Trophoblast cell (in vitro differentiated cells and primary cell): ENCODE measurements at regions not wholly inside any gene's neighbourhood (a gene's known extent, or its start where the extent isn't known, plus 50 kb on each side); places are given as distances from the start of the nearest gene placed in this dataset.

Experiments used
- DNase-seq, 2 donors: peaks; one replicate each; pipeline ENCODE4 v3.0.0-alpha.2; 2016
- H2AFZ ChIP-seq: 2 replicates; pipeline ENCODE4 v1.6.1; 2013; ENCODE audit warnings: low read length, moderate library complexity, mild to moderate bottlenecking; ENCODE audit not compliant: insufficient read depth, poor library complexity
- H2AK5ac ChIP-seq: 2 replicates; pipeline ENCODE4 v1.6.1; 2013; ENCODE audit warnings: mild to moderate bottlenecking, low read length
- H2BK120ac ChIP-seq: 2 replicates; pipeline ENCODE4 v1.6.1; 2013; ENCODE audit warnings: low read length, mild to moderate bottlenecking, moderate library complexity; ENCODE audit not compliant: insufficient read depth, poor library complexity
- H2BK12ac ChIP-seq: 2 replicates; pipeline ENCODE4 v1.6.1; 2013; ENCODE audit warnings: mild to moderate bottlenecking, low read length, moderate library complexity
- H2BK5ac ChIP-seq: 2 replicates; pipeline ENCODE4 v1.6.1; 2013; ENCODE audit warnings: low read length, low read depth, moderate library complexity, mild to moderate bottlenecking; ENCODE audit not compliant: poor library complexity
- H3K14ac ChIP-seq: 2 replicates; pipeline ENCODE4 v1.6.1; 2013; ENCODE audit warnings: mild to moderate bottlenecking, low read length
- H3K18ac ChIP-seq: 2 replicates; pipeline ENCODE4 v1.6.1; 2013; ENCODE audit warnings: mild to moderate bottlenecking, low read length
- H3K23ac ChIP-seq: 2 replicates; pipeline ENCODE4 v1.6.1; 2013; ENCODE audit warnings: low read length
- H3K27ac ChIP-seq: 2 replicates; pipeline ENCODE4 v1.5.1; 2013; ENCODE audit warnings: low read depth, mild to moderate bottlenecking, inconsistent platforms, low read length, moderate library complexity
- H3K27me3 ChIP-seq: 2 replicates; pipeline ENCODE4 v1.6.1; 2013; ENCODE audit warnings: inconsistent platforms, mild to moderate bottlenecking, low read length, moderate library complexity; ENCODE audit not compliant: insufficient read depth
- H3K36me3 ChIP-seq, 2 experiments: 1 replicate in 1 of 2; 2 replicates in 1 of 2; pipeline ENCODE4 v1.6.1; 2013; ENCODE audit warnings: low read length in 2 of 2, mild to moderate bottlenecking in 2 of 2, moderate library complexity in 1 of 2; ENCODE audit not compliant: insufficient read depth in 2 of 2, control insufficient read depth in 1 of 2
- H3K4ac ChIP-seq: 2 replicates; pipeline ENCODE4 v1.6.1; 2013; ENCODE audit warnings: low read depth, mild to moderate bottlenecking, low read length, moderate library complexity
- H3K4me1 ChIP-seq, 2 experiments: 1 replicate in 1 of 2; 2 replicates in 1 of 2; pipeline ENCODE4 v1.6.1; 2013; ENCODE audit warnings: low read length in 2 of 2, mild to moderate bottlenecking in 2 of 2, moderate library complexity in 1 of 2; ENCODE audit not compliant: insufficient read depth in 2 of 2, control insufficient read depth in 1 of 2
- H3K4me2 ChIP-seq: 2 replicates; pipeline ENCODE4 v1.6.1; 2013; ENCODE audit warnings: inconsistent platforms, mild to moderate bottlenecking, low read length, moderate library complexity
- H3K4me3 ChIP-seq: 2 replicates; pipeline ENCODE4 v1.5.1; 2013; ENCODE audit warnings: mild to moderate bottlenecking, low read depth, low read length, inconsistent platforms
- H3K79me1 ChIP-seq: one replicate; pipeline ENCODE4 v1.6.1; 2013; ENCODE audit warnings: low read length
- H3K79me2 ChIP-seq: 2 replicates; pipeline ENCODE4 v1.6.1; 2013; ENCODE audit warnings: low read length, mild to moderate bottlenecking; ENCODE audit not compliant: control insufficient read depth, insufficient read depth, poor library complexity
- H3K9ac ChIP-seq: 2 replicates; pipeline ENCODE4 v1.6.1; 2013; ENCODE audit warnings: mild to moderate bottlenecking, low read length
- H3K9me3 ChIP-seq: 2 replicates; pipeline ENCODE4 v1.6.1; 2013; ENCODE audit warnings: low read depth, mild to moderate bottlenecking, control low read depth, inconsistent platforms, low read length; ENCODE audit not compliant: insufficient read depth
- H4K12ac ChIP-seq: 2 replicates; pipeline ENCODE4 v1.6.1; 2013; ENCODE audit warnings: low read depth, mild to moderate bottlenecking, low read length, moderate library complexity
- H4K8ac ChIP-seq: 2 replicates; pipeline ENCODE4 v1.6.1; 2013; ENCODE audit warnings: low read depth, mild to moderate bottlenecking, low read length, moderate library complexity
- H4K91ac ChIP-seq: one replicate; pipeline ENCODE4 v1.6.1; 2013; ENCODE audit warnings: low read depth, mild to moderate bottlenecking, low read length, moderate library complexity
- WGBS: extraction: QIAGEN DNeasy Blood & Tissue Kit; methylation state at CpG from one replicate; pipeline ENCODE4 v1.1.7; 2013; ENCODE audit warnings: missing lambda C conversion rate; ENCODE audit not compliant: insufficient read length, insufficient coverage; ENCODE audit errors: extremely low coverage; 5-methylcytosine and 5-hydroxymethylcytosine counted together

DNA sequence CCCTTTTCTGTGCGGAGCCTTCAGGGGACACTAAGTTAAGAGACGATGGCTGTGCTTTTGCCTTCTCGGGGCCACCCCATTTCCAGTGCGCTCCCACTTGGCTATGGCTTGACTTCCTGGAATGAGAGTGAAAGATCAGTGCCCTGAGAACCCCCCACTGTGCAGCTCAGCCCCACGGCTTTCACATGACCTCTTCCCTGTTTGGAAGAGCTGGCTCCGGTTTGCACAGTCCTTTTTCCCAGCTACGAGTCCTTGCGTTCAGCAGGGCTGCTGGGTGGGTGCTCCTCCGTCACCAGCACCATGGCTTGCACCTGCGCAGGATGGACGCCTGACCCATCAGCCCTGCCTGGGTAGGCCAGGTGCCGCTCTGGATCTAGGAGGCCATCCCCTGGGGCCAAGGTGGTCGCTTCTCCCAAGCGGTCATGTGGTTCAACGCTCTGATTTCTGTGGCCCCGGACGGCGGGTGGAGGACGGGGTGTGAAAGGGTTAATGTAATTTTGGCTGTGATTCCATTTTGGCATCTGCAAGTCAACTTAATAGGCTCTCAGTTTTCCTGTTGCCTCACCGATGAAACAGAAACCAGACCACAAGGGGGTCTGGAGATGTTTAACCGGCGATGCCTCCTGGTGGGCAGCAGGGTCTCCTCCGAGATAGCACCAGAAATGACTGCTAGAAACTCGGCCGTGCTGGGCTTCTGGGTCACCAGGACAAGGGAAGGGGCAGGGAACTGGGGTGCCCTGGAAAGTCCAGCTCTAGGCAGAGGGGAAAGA, 113.1 kb upstream of the HAAO start:
- Histone ChIP-seq H4K8ac (no peak overlapping the region), H3K4me1 (peaks cover 24 to 33% of the 10 kb centered on the region in 2 experiments), H3K4ac (no peak overlapping the region), H3K9me3 (no peaks in the 10 kb centered on the region), H4K12ac (no peak overlapping the region), H3K4me2 (no peak overlapping the region), H4K91ac (peak overlapping the region; percentile 16), H2BK120ac (no peak overlapping the region), H3K9ac (no peak overlapping the region), H3K4me3 (no peak overlapping the region), H3K23ac (no peak overlapping the region), H3K14ac (peak overlapping the region; percentile 2), H2AK5ac (no peak overlapping the region), H3K18ac (peak overlapping the region; percentile 12), H3K79me1 (peaks cover 7% of the 10 kb centered on the region), H3K79me2 (no peaks in the 10 kb centered on the region), H2AFZ (no peak overlapping the region), H2BK5ac (no peak overlapping the region), H3K27me3 (no peaks in the 10 kb centered on the region), H3K36me3 (no peaks in the 10 kb centered on the region), H3K27ac (no peak overlapping the region), H2BK12ac (peak overlapping the region; percentile 10)
- no CpG with 5 or more reads among the region's 25 CpGs for WGBS
- DNase-seq: no peak

DNA sequence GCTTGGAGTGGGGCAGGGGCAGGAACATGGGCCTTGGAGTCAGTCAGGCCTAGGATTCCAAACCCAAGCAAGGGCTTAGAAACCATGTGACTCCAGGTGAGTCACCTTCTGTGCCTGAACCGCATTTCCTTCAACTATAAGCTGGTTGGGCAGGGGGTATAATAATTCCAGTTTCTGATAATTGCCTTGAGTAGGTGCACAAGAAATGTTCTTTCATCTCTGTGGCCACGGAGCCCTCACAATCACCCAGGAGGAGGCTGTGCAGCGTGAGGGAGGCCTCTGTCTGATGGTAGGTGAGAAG, 112.1 kb upstream of the HAAO start:
- H3K18ac ChIP-seq: no peak overlapping the region
- no peaks in the 10 kb centered on the region for H3K79me2 ChIP-seq
- H4K8ac ChIP-seq: no peak overlapping the region
- no CpG with 5 or more reads among the region's 3 CpGs for WGBS
- H3K27me3 ChIP-seq: no peaks in the 10 kb centered on the region
- H3K4ac ChIP-seq: no peak overlapping the region
- H4K91ac ChIP-seq: peak overlapping the region; percentile 25
- peaks cover 24 to 33% of the 10 kb centered on the region in 2 experiments for H3K4me1 ChIP-seq
- H3K79me1 ChIP-seq: peaks cover 7% of the 10 kb centered on the region
- no peak overlapping the region for H2AK5ac ChIP-seq
- no peak overlapping the region for H3K9ac ChIP-seq
- no peak overlapping the region for H4K12ac ChIP-seq
- no peak for DNase-seq
- H3K14ac ChIP-seq: peak overlapping the region; percentile 0
- H3K23ac ChIP-seq: no peak overlapping the region
- no peak overlapping the region for H2BK5ac ChIP-seq
- no peaks in the 10 kb centered on the region for H3K9me3 ChIP-seq
- H2AFZ ChIP-seq: no peak overlapping the region
- H3K4me3 ChIP-seq: no peak overlapping the region
- H3K36me3 ChIP-seq: no peaks in the 10 kb centered on the region
- no peak overlapping the region for H3K4me2 ChIP-seq
- peak overlapping the region; percentile 23 for H2BK12ac ChIP-seq
- no peak overlapping the region for H3K27ac ChIP-seq
- H2BK120ac ChIP-seq: no peak overlapping the region

DNA sequence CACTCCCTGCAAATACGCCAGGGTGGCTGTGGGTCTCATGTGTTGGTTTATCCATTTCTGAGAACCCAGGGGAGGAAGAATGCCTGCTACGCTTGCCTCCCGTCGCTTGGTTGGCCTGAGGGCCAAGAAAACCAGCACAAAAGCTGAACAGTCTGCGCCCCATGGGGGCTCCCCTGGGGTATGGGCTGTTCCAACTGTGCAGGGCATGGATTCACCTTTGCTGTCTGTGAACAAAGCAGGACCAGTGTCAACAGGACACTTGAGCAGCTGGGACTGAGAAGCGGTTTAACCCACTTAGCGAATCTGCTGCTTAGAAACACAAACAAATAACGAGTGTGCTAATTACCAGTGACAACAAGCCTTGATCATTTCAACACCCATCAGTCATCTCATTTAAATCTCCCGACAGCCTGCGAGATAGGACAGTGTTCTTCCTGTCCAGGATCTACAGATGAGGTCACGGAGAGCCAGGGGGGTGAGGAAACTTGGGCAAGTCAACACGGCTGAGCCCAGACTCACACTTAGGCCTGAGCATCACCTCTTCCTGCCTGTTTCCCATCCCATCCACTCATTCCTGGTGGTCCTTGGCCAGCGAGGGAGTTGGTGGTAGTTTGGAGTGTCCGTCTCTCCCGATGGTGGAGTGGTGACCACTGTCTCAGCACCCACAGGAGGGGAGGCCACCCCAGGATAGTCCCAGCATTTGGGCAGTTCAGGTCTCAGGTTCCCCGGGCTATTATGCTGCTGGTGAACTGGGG, 111.6 kb upstream of the HAAO start:
- Histone ChIP-seq H2BK5ac (no peak overlapping the region), H2BK120ac (no peak overlapping the region)
- no CpG with 5 or more reads among the region's 16 CpGs for WGBS

DNA sequence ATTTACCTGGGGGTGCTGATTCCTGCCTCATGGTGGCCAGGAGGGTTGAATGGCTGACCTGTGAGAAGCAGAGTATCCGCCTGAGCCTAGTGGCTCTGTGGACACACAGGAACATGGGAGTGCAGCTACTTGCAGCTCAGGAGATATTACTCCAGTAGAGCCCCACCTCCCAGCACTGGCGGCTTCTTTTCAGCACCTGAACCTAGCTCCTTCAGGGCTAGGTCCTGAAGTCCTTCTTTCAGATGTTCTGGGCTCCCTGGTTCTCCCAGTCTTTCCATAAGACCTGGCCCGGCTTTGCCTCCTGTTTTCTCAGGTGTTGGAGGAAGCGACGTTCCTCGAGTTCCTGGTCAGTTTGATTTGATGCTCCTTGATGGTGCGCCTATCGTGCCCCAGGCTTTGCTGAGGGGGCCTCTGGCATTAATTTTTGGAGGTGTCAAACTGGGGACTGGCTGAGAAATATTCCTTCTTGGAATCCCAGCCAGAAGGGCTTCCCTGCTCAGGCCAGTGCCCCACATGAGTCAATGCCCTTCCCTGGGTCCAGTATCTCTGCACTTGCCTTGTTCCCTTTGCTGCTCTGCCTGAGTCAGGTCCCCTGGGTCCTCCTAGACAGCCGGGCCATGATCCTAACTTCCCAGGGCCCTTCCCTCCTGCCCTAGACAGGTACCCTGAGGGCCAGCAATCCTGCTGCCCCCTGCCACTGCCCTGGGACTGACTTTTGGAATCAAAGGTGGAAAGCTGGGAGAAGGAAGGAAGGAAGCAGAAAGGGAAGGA, 110.7 kb upstream of the HAAO start:
- WGBS: no CpG with 5 or more reads among the region's 9 CpGs
- Histone ChIP-seq H2AK5ac (no peak overlapping the region), H2AFZ (no peak overlapping the region)

More for the DNA sequence above, 111.6 kb upstream of the HAAO start:
- H3K4ac ChIP-seq: no peak overlapping the region
- no peak overlapping the region for H3K4me2 ChIP-seq
- no peak overlapping the region for H2AFZ ChIP-seq
- peaks cover 24 to 33% of the 10 kb centered on the region in 2 experiments for H3K4me1 ChIP-seq
- DNase-seq: no peak
- no peak overlapping the region for H3K4me3 ChIP-seq
- peaks cover 7% of the 10 kb centered on the region for H3K79me1 ChIP-seq
- H3K9ac ChIP-seq: no peak overlapping the region
- H3K27ac ChIP-seq: no peak overlapping the region
- no peaks in the 10 kb centered on the region for H3K79me2 ChIP-seq
- H4K91ac ChIP-seq: peak overlapping the region; percentile 1
- H2AK5ac ChIP-seq: no peak overlapping the region
- no peaks in the 10 kb centered on the region for H3K27me3 ChIP-seq
- H4K12ac ChIP-seq: no peak overlapping the region
- H2BK12ac ChIP-seq: peak overlapping the region; percentile 15
- no peak overlapping the region for H3K23ac ChIP-seq
- H3K14ac ChIP-seq: peak overlapping the region; percentile 0
- no peak overlapping the region for H3K18ac ChIP-seq
- no peaks in the 10 kb centered on the region for H3K36me3 ChIP-seq
- H4K8ac ChIP-seq: no peak overlapping the region
- H3K9me3 ChIP-seq: no peaks in the 10 kb centered on the region

More for the DNA sequence above, 110.7 kb upstream of the HAAO start:
- H3K9ac ChIP-seq: no peak overlapping the region
- H3K27ac ChIP-seq: no peak overlapping the region
- H3K27me3 ChIP-seq: no peaks in the 10 kb centered on the region
- peaks cover 7% of the 10 kb centered on the region for H3K79me1 ChIP-seq
- no peak overlapping the region for H4K8ac ChIP-seq
- H3K23ac ChIP-seq: no peak overlapping the region
- no peak overlapping the region for H2BK120ac ChIP-seq
- H3K4me2 ChIP-seq: no peak overlapping the region
- H3K18ac ChIP-seq: no peak overlapping the region
- no peak overlapping the region for H3K4me3 ChIP-seq
- DNase-seq: no peak
- H3K14ac ChIP-seq: no peak overlapping the region
- H4K12ac ChIP-seq: no peak overlapping the region
- no peak overlapping the region for H4K91ac ChIP-seq
- no peak overlapping the region for H2BK5ac ChIP-seq
- no peak overlapping the region for H3K4ac ChIP-seq
- H3K9me3 ChIP-seq: no peaks in the 10 kb centered on the region
- H3K4me1 ChIP-seq: peaks cover 24 to 33% of the 10 kb centered on the region in 2 experiments
- H3K36me3 ChIP-seq: no peaks in the 10 kb centered on the region
- H2BK12ac ChIP-seq: peak overlapping the region; percentile 5
- H3K79me2 ChIP-seq: no peaks in the 10 kb centered on the region
